ENCODE measurements at regions not wholly inside any gene's neighbourhood (a gene's known extent, or its start where the extent isn't known, plus 50 kb on each side); places are given as distances from the start of the nearest gene placed in this dataset.
"Not testable (repeated sequence)": the region's sequence is repeated elsewhere in the genome, so short reads cannot be mapped to it uniquely, and the experiment has no call there.

DNA sequence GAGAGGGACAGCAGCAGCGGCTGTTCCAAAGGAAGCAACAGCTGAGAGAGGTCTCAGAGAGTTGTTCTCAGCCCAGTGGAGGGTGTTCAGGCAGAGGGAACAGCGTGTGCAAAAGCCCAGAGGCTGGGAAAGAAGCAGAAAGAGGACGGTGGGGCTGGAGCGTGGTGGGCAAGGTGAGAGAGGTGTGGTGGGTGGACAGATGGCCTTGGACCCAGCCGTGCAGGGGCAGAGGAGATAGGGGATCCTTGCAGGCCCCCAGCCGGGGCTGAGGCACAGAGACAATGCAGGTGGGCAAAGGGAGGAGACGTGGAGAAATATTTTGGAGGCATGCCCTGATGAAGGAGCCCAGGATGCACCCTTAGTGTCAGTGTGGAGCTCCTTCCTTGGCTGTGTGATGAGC is 58.4 kb upstream of the CLEC6A start:
- TF ChIP-seq, protein P1, sequence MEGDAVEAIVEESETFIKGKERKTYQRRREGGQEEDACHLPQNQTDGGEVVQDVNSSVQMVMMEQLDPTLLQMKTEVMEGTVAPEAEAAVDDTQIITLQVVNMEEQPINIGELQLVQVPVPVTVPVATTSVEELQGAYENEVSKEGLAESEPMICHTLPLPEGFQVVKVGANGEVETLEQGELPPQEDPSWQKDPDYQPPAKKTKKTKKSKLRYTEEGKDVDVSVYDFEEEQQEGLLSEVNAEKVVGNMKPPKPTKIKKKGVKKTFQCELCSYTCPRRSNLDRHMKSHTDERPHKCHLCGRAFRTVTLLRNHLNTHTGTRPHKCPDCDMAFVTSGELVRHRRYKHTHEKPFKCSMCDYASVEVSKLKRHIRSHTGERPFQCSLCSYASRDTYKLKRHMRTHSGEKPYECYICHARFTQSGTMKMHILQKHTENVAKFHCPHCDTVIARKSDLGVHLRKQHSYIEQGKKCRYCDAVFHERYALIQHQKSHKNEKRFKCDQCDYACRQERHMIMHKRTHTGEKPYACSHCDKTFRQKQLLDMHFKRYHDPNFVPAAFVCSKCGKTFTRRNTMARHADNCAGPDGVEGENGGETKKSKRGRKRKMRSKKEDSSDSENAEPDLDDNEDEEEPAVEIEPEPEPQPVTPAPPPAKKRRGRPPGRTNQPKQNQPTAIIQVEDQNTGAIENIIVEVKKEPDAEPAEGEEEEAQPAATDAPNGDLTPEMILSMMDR (conservative IDR thresholded peaks at IDR 0.05; ENCODE audit: low read depth, low read length) = not testable (repeated sequence)
- not testable (repeated sequence) for TF ChIP-seq EZH2 (IDR thresholded peaks at IDR 0.05; ENCODE audit: borderline replicate concordance, low read depth, low read length, poor library complexity, severe bottlenecking)
